NCI-H2081 (cell line): ENCODE measurements at regions not wholly inside any gene's neighbourhood (a gene's known extent, or its start where the extent isn't known, plus 50 kb on each side); places are given as distances from the start of the nearest gene placed in this dataset.

Source experiments
- DNase-seq, 2 experiments: peaks; one replicate each; lab custom pipeline; 2025; lab: John Stamatoyannopoulos, UW

GRCh38 chr2:19235308-19235707 lies 123.1 kb downstream of the OSR1 start:
- no peak for DNase-seq

DNA sequence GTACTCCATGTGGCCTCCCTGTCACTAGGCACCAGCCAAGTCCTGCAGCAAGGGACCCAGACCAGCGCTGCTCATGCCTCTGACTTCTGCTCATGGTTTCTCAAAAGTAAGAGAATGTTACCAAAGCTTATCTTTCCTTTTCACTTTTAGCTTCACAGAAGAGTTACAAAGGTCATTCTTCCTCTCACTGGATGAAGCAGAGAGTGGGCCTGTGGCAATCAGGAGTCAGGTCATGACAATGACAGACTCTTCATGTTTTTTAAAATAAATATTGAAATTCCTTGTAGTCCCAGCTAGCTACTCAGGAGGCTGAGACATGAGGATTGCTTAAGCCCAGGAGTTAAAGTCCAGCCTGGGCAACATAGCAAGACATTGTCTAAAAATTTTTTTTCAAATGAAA lies 126.1 kb downstream of the OSR1 start:
- DNase-seq = no peak

DNA sequence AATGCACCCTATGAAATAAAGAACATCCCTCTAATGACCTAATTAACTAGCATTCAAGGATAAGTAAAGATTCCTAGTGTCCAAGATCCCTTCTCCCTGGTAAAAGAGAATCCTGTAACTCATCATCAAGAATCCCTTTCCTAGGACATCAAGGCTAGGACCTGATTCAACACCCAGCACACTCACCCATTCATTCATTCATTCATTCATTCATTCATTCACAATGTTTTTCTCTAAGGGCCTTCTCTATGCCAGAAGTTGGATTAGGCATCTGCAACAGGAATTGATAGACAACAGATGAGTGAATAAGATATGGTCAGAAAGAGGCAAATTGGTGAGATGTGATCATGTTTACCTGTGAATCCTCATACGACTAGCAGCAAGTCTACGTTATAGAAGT lies 126.8 kb downstream of the OSR1 start:
- no peak for DNase-seq

GRCh38 chr2:19230626-19231025 lies 127.8 kb downstream of the OSR1 start:
- no peak for DNase-seq

DNA sequence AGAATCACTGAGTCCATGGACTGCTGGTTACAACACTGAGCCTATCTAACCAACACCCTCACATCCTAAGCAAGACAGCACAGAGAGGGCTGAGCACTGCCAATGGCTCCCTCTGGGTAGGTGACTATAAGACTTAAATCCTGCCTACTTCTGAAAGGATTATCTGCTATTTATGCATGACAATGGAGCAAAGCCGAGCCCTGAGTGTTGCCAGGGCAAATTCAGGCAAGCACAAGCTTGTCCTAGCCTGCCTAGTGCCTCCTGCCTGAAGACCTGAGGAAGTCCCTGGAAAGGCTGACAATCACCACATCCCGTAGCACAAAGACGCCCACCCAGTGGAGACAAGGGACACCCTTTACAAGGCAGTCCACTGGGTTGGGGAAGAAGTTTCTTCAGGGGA lies 129.7 kb downstream of the OSR1 start:
- no peak for DNase-seq

- DNase-seq = no peak
Observed at GRCh38 chr2:19228181-19228593, 130.2 kb downstream of the OSR1 start.

DNA sequence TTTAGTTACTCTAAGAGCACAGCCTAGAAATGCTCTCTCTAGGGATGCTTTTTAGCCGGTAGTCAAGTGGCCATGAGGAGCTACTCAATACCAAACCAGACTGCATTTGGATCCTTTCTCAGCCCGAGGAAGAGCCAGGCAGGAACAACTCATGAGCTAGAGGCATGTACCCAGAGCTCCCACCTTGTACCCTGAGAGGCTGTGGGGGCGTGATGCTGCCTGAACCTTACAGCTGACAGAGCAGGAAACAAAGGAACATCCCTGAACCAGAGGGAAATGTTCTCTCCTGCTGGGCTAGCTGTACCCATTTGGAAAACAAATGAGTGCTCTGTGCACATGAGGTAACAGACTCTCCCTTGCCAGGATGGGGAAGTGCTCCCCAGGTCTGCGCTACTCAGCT lies 131.6 kb downstream of the OSR1 start:
- no peak for DNase-seq

DNA sequence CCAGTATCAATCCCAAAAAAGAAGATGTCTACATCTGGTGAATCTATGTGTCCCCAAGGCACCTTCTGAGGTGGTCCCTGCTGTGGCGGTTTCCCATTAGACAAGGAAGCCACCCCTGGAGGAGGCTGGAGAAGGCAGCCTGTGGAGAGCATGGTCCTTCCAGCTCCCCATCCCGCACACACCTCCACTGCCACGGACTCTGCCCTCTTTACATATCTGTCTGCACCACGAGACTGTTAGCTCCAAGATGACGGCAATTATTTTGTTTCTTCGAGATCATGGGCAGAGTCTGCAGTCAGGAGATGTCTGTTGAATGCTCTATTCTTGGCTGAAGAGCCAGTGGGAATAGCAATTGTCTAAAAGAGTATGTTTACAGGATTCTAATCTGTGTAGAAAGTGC lies 132.0 kb downstream of the OSR1 start:
- DNase-seq = no peak

- no peak for DNase-seq
Observed at GRCh38 chr2:19225931-19226330, 132.5 kb downstream of the OSR1 start.

- no peak for DNase-seq
Observed at GRCh38 chr2:19225126-19225525, 133.3 kb downstream of the OSR1 start.

DNA sequence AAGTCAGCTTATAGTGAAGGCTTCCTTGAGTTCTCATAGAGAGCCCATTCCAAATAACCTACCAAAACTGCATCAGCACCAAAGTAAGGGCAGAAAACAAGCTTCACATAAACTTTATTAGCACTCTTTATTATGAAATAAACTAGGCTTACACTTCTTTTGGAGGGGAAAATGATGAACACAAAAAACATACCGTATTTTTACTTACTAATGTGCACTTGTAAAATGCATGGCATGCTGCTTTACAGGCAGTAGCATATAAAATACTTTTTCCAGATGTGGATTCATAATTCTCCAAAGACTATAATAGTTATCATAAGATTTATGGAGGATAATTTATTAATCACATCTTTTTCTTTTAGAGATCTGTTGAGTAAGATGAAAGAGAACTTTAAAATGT lies 133.9 kb downstream of the OSR1 start:
- DNase-seq = no peak

- DNase-seq = no peak
Observed at GRCh38 chr2:19224011-19224410, 134.4 kb downstream of the OSR1 start.

- DNase-seq = no peak
Observed at GRCh38 chr2:19219060-19219459, 139.4 kb downstream of the OSR1 start.

- no peak for DNase-seq
Observed at GRCh38 chr2:19218166-19218565, 140.3 kb downstream of the OSR1 start.

DNA sequence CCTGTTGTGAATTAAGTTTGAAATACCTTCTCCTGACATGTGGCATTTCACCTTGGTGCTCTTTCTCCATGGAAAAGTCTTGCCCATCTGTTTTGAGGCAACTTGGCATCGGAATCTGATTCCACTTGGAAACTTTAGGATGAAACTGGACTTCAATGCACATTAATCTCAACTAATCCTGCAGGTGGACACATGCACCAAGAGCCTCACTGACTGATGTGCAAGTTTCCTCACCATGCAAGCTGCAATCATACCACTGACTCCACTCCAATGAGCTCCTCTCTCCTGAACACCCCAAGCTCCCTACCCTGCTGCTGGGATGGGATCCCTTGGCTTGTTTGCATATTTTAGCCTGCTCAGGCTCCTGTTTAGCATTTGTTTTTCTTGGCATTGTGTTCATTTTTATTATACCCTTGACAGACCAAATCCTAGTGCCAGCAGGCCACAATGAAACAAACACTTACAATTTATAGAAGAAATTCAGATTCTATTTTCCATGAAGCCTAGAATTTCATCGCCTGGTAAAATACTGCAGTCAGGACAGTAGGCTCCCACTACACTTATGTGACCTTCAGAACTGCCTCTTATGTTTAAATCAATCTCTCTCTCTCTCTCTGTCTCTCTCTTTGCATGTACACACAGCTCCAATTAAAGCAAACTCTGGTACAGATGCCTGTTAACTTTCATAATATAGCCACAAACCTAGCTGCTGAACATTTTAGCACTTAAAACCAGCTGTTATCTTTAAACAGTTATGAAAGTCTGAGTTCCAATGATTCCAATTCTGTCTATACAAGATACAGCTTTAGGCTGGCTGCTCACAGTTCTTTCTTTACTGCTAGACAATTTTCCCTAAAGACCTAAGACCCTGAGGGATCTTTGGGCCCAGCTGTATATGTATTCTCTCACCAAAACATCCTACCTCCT lies 141.5 kb downstream of the OSR1 start:
- no peak for DNase-seq

- DNase-seq = no peak
Observed at GRCh38 chr2:19216238-19216637, 142.2 kb downstream of the OSR1 start.

- no peak for DNase-seq
Observed at GRCh38 chr2:19214682-19215391, 143.6 kb downstream of the OSR1 start.

- DNase-seq = no peak
Observed at GRCh38 chr2:19209575-19210341, 148.7 kb downstream of the OSR1 start.

DNA sequence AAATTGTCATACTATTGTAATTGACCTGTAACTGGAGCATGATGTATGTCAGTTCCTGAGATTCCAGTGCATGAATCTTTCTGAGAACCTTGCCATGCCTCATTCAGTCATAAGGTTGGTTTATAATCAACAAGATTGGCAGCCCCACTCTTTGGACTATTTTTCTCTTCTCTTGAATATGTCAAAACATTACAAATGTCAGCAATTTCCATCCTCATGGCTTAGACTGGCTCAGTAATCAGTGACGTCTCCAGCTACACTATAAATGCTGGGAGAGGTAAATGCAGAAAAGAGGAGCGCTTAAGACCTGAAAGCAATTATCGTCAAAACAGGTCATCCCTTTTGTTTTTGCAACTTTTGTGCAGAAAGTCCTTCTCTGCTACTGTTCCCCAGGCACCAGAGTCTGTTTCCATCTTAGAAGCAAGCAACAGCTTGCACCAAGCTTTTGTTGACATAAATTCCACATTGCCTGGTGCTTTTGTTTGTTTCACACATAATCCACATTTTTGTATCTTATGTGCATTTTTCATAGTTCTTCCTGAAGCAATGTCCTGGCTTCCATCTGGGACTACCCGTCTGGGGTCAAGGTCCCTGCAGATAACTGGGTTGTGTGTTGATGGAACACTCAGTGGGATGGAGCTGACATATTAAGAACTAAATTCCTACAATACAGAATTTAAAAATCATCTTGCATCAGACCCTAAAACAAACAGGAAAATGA lies 149.8 kb downstream of the OSR1 start:
- DNase-seq = no peak

GRCh38 chr2:19207452-19207851 lies 151.0 kb downstream of the OSR1 start:
- no peak for DNase-seq

GRCh38 chr2:19205983-19206533 lies 152.4 kb downstream of the OSR1 start:
- DNase-seq = no peak

DNA sequence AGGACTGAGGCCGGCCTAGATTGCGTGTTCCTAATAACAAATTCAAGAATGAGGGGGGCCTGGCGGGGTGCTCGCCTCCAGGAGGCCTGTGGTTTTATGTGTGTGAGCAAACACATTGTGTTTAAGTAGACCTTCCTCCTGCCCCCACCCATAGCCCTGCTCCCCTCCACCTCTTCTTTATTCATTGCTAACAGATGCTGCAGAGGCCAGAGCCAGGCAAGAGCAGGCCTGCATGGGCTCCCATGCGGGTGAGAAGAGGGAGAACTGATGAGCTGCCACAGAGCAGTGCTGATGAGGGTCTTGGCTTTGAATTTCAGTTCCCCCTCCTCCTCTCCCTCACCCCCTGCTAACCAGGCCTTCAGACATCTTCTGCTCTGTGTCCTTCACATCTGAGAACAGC lies 154.6 kb downstream of the OSR1 start:
- no peak for DNase-seq
